ENCODE measurements at regions not wholly inside any gene's neighbourhood (a gene's known extent, or its start where the extent isn't known, plus 50 kb on each side); places are given as distances from the start of the nearest gene placed in this dataset.

- H4K20me1 ChIP-seq (ENCODE audit: insufficient read depth, low read length, poor library complexity, severe bottlenecking), result no peaks in the 10 kb centered on the region
- no peak overlapping the region for H2AFZ ChIP-seq (ENCODE audit: low read length)
- H3F3A ChIP-seq (ENCODE audit: low read depth), result no peaks in the 10 kb centered on the region
- H3K9me3 ChIP-seq (ENCODE audit: insufficient read depth, low read depth, low read length), result no peaks in the 10 kb centered on the region
- no peak for TF ChIP-seq EZH2phosphoT487 (IDR thresholded peaks at IDR 0.05; ENCODE audit: borderline replicate concordance)
- no peak for TF ChIP-seq CTCF (conservative IDR thresholded peaks at IDR 0.05; ENCODE audit: low read length)
- no peaks in the 10 kb centered on the region for H3K9me2 ChIP-seq (replicated peaks; ENCODE audit: low read depth, low read length)
- H3K4me1 ChIP-seq (ENCODE audit: insufficient read depth, low read length, poor library complexity, severe bottlenecking), result no peaks in the 10 kb centered on the region
- H3K36me3 ChIP-seq (ENCODE audit: insufficient read depth, low read length), result no peaks in the 10 kb centered on the region
- H3K9ac ChIP-seq (ENCODE audit: low read depth, low read length, poor library complexity, severe bottlenecking), result no peak overlapping the region
- H3K27me3 ChIP-seq (ENCODE audit: insufficient read depth, low read length, poor library complexity, severe bottlenecking), result no peaks in the 10 kb centered on the region
- no peaks in the 10 kb centered on the region for H3K79me2 ChIP-seq (ENCODE audit: insufficient read depth, low read length)
- H3K4me2 ChIP-seq (ENCODE audit: low read depth, low read length, poor library complexity, severe bottlenecking), result no peak overlapping the region
- no peak overlapping the region for H3K4me3 ChIP-seq (ENCODE audit: low read length, poor library complexity, severe bottlenecking)
Observed at GRCh38 chr3:78123058-78123457, 1083.2 kb downstream of the ROBO2 start.

GRCh38 chr3:78129707-78130106, 1089.8 kb downstream of the ROBO2 start:
- TF ChIP-seq CTCF (conservative IDR thresholded peaks at IDR 0.05; ENCODE audit: low read length) (no peak), EZH2phosphoT487 (IDR thresholded peaks at IDR 0.05; ENCODE audit: borderline replicate concordance) (no peak)
- H4K20me1 ChIP-seq (ENCODE audit: insufficient read depth, low read length, poor library complexity, severe bottlenecking), result no peaks in the 10 kb centered on the region
- no peaks in the 10 kb centered on the region for H3K9me2 ChIP-seq (replicated peaks; ENCODE audit: low read depth, low read length)
- H3K4me1 ChIP-seq (ENCODE audit: insufficient read depth, low read length, poor library complexity, severe bottlenecking), result no peaks in the 10 kb centered on the region
- no peak overlapping the region for H3K9ac ChIP-seq (ENCODE audit: low read depth, low read length, poor library complexity, severe bottlenecking)
- no peaks in the 10 kb centered on the region for H3F3A ChIP-seq (ENCODE audit: low read depth)
- H3K4me2 ChIP-seq (ENCODE audit: low read depth, low read length, poor library complexity, severe bottlenecking), result no peak overlapping the region
- H3K79me2 ChIP-seq (ENCODE audit: insufficient read depth, low read length), result no peaks in the 10 kb centered on the region
- H3K4me3 ChIP-seq (ENCODE audit: low read length, poor library complexity, severe bottlenecking), result no peak overlapping the region
- no peaks in the 10 kb centered on the region for H3K36me3 ChIP-seq (ENCODE audit: insufficient read depth, low read length)
- H2AFZ ChIP-seq (ENCODE audit: low read length), result no peak overlapping the region
- H3K9me3 ChIP-seq (ENCODE audit: insufficient read depth, low read depth, low read length), result no peaks in the 10 kb centered on the region
- no peaks in the 10 kb centered on the region for H3K27me3 ChIP-seq (ENCODE audit: insufficient read depth, low read length, poor library complexity, severe bottlenecking)

- no peak for TF ChIP-seq CTCF (conservative IDR thresholded peaks at IDR 0.05; ENCODE audit: low read length)
- TF ChIP-seq EZH2phosphoT487 (IDR thresholded peaks at IDR 0.05; ENCODE audit: borderline replicate concordance), result no peak
- H3K36me3 ChIP-seq (ENCODE audit: insufficient read depth, low read length), result no peaks in the 10 kb centered on the region
- no peak overlapping the region for H3K4me2 ChIP-seq (ENCODE audit: low read depth, low read length, poor library complexity, severe bottlenecking)
Observed at GRCh38 chr3:78130741-78131290, 1090.9 kb downstream of the ROBO2 start.

More at GRCh38 chr3:78130741-78131290, 1090.9 kb downstream of the ROBO2 start:
- H4K20me1 ChIP-seq (ENCODE audit: insufficient read depth, low read length, poor library complexity, severe bottlenecking), result no peaks in the 10 kb centered on the region
- no peak overlapping the region for H2AFZ ChIP-seq (ENCODE audit: low read length)
- no peak overlapping the region for H3K9ac ChIP-seq (ENCODE audit: low read depth, low read length, poor library complexity, severe bottlenecking)
- H3K9me3 ChIP-seq (ENCODE audit: insufficient read depth, low read depth, low read length), result no peaks in the 10 kb centered on the region
- H3K4me3 ChIP-seq (ENCODE audit: low read length, poor library complexity, severe bottlenecking), result no peak overlapping the region
- H3F3A ChIP-seq (ENCODE audit: low read depth), result no peaks in the 10 kb centered on the region
- no peaks in the 10 kb centered on the region for H3K9me2 ChIP-seq (replicated peaks; ENCODE audit: low read depth, low read length)
- no peaks in the 10 kb centered on the region for H3K4me1 ChIP-seq (ENCODE audit: insufficient read depth, low read length, poor library complexity, severe bottlenecking)
- no peaks in the 10 kb centered on the region for H3K27me3 ChIP-seq (ENCODE audit: insufficient read depth, low read length, poor library complexity, severe bottlenecking)
- no peaks in the 10 kb centered on the region for H3K79me2 ChIP-seq (ENCODE audit: insufficient read depth, low read length)
